ENCODE measurements at regions not wholly inside any gene's neighbourhood (a gene's known extent, or its start where the extent isn't known, plus 50 kb on each side); places are given as distances from the start of the nearest gene placed in this dataset.

GRCh38 chr6:144548536-144548935, 263.4 kb downstream of the UTRN start:
- no peaks in the 10 kb centered on the region for H3K9me2 ChIP-seq (replicated peaks; ENCODE audit: control insufficient read depth, low read length)
- H3K4me1 ChIP-seq (ENCODE audit: control insufficient read depth, low read length) = no peaks in the 10 kb centered on the region
- H3F3A ChIP-seq (ENCODE audit: control insufficient read depth, insufficient read depth) = no peaks in the 10 kb centered on the region
- no peak for TF ChIP-seq EZH2phosphoT487 (IDR thresholded peaks at IDR 0.05; ENCODE audit: borderline replicate concordance, low read length)
- TF ChIP-seq, protein P1, sequence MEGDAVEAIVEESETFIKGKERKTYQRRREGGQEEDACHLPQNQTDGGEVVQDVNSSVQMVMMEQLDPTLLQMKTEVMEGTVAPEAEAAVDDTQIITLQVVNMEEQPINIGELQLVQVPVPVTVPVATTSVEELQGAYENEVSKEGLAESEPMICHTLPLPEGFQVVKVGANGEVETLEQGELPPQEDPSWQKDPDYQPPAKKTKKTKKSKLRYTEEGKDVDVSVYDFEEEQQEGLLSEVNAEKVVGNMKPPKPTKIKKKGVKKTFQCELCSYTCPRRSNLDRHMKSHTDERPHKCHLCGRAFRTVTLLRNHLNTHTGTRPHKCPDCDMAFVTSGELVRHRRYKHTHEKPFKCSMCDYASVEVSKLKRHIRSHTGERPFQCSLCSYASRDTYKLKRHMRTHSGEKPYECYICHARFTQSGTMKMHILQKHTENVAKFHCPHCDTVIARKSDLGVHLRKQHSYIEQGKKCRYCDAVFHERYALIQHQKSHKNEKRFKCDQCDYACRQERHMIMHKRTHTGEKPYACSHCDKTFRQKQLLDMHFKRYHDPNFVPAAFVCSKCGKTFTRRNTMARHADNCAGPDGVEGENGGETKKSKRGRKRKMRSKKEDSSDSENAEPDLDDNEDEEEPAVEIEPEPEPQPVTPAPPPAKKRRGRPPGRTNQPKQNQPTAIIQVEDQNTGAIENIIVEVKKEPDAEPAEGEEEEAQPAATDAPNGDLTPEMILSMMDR (IDR thresholded peaks at IDR 0.05; ENCODE audit: low read depth, low read length, poor library complexity, severe bottlenecking) = no peak
- no peaks in the 10 kb centered on the region for H3K27me3 ChIP-seq (ENCODE audit: control insufficient read depth, low read length)
- H4K20me1 ChIP-seq (ENCODE audit: control insufficient read depth, insufficient read depth, low read depth, low read length) = no peaks in the 10 kb centered on the region
- no peak overlapping the region for H3K27ac ChIP-seq (ENCODE audit: low read depth, low read length)
- no peaks in the 10 kb centered on the region for H3K79me2 ChIP-seq (ENCODE audit: control insufficient read depth, low read length)
- H3K36me3 ChIP-seq (ENCODE audit: control insufficient read depth, low read length) = no peaks in the 10 kb centered on the region
- no peaks in the 10 kb centered on the region for H3K9me3 ChIP-seq (ENCODE audit: control insufficient read depth, insufficient read depth, low read length)
- no peak overlapping the region for H3K4me3 ChIP-seq (ENCODE audit: low read length)
- H3K4me2 ChIP-seq (ENCODE audit: low read length) = no peak overlapping the region

GRCh38 chr6:144549837-144550747, 265.0 kb downstream of the UTRN start:
- Histone ChIP-seq H3K79me2 (ENCODE audit: control insufficient read depth, low read length) (no peaks in the 10 kb centered on the region), H3K4me3 (ENCODE audit: low read length) (no peak overlapping the region), H4K20me1 (ENCODE audit: control insufficient read depth, insufficient read depth, low read depth, low read length) (no peaks in the 10 kb centered on the region), H3F3A (ENCODE audit: control insufficient read depth, insufficient read depth) (no peaks in the 10 kb centered on the region), H3K27me3 (ENCODE audit: control insufficient read depth, low read length) (no peaks in the 10 kb centered on the region), H3K36me3 (ENCODE audit: control insufficient read depth, low read length) (no peaks in the 10 kb centered on the region), H3K4me2 (ENCODE audit: low read length) (no peak overlapping the region), H3K27ac (ENCODE audit: low read depth, low read length) (no peak overlapping the region), H3K9me3 (ENCODE audit: control insufficient read depth, insufficient read depth, low read length) (no peaks in the 10 kb centered on the region), H3K4me1 (ENCODE audit: control insufficient read depth, low read length) (no peaks in the 10 kb centered on the region), H3K9me2 (replicated peaks; ENCODE audit: control insufficient read depth, low read length) (no peaks in the 10 kb centered on the region)
- TF ChIP-seq EZH2phosphoT487 (IDR thresholded peaks at IDR 0.05; ENCODE audit: borderline replicate concordance, low read length) = no peak
- TF ChIP-seq, protein P1 (IDR thresholded peaks at IDR 0.05; ENCODE audit: low read depth, low read length, poor library complexity, severe bottlenecking) = no peak

DNA sequence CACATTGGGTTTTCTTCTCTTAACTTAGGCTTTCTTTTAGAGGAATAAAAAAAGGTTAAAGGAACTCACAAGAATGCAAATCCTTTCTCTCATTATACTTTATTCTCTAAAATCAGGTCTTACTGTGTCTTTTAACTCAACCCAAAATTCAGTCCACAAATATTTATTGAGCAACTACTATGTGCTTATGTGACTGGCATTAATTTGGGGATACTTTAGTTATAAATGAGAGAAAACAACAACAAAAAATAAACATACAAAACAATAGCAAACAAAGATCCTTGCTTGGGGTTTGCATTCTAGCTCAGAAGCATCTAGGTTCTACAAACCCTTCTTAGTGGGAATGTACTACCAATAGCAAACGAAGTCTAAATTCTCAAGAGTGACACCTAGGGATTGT, 266.2 kb downstream of the UTRN start:
- Histone ChIP-seq H3K36me3 (ENCODE audit: control insufficient read depth, low read length) (no peaks in the 10 kb centered on the region), H3F3A (ENCODE audit: control insufficient read depth, insufficient read depth) (no peaks in the 10 kb centered on the region), H3K4me2 (ENCODE audit: low read length) (no peak overlapping the region), H3K79me2 (ENCODE audit: control insufficient read depth, low read length) (no peaks in the 10 kb centered on the region), H3K9me3 (ENCODE audit: control insufficient read depth, insufficient read depth, low read length) (no peaks in the 10 kb centered on the region), H3K27ac (ENCODE audit: low read depth, low read length) (no peak overlapping the region), H3K27me3 (ENCODE audit: control insufficient read depth, low read length) (no peaks in the 10 kb centered on the region), H3K4me1 (ENCODE audit: control insufficient read depth, low read length) (no peaks in the 10 kb centered on the region), H4K20me1 (ENCODE audit: control insufficient read depth, insufficient read depth, low read depth, low read length) (no peaks in the 10 kb centered on the region), H3K9me2 (replicated peaks; ENCODE audit: control insufficient read depth, low read length) (no peaks in the 10 kb centered on the region), H3K4me3 (ENCODE audit: low read length) (no peak overlapping the region)
- no peak for TF ChIP-seq EZH2phosphoT487 (IDR thresholded peaks at IDR 0.05; ENCODE audit: borderline replicate concordance, low read length)
- TF ChIP-seq, protein P1 (IDR thresholded peaks at IDR 0.05; ENCODE audit: low read depth, low read length, poor library complexity, severe bottlenecking) = no peak
